ENCODE measurements at regions not wholly inside any gene's neighbourhood (a gene's known extent, or its start where the extent isn't known, plus 50 kb on each side); places are given as distances from the start of the nearest gene placed in this dataset.

- WGBS: 62% methylated on average over 1 of the region's 1 CpG
- no peak for TF ChIP-seq RXRA (IDR thresholded peaks at IDR 0.05)
- TF ChIP-seq EGR1 (IDR thresholded peaks at IDR 0.05; ENCODE audit: low read depth in 2 of 2): no peak
- no peak for TF ChIP-seq SP1 (IDR thresholded peaks at IDR 0.05)
- no peak for TF ChIP-seq MAX (IDR thresholded peaks at IDR 0.05)
- TF ChIP-seq FOXA1 (IDR thresholded peaks at IDR 0.05): no peak
- TF ChIP-seq FOXA2 (IDR thresholded peaks at IDR 0.05): no peak
- no peak for TF ChIP-seq ATF3 (IDR thresholded peaks at IDR 0.05)
- TF ChIP-seq GABPA (IDR thresholded peaks at IDR 0.05 in 1 of 2, conservative IDR thresholded peaks at IDR 0.05 in 1 of 2): no peak
- TF ChIP-seq RAD21 (IDR thresholded peaks at IDR 0.05): no peak
- TF ChIP-seq HNF4G (IDR thresholded peaks at IDR 0.05): no peak
- TF ChIP-seq ZBTB33 (IDR thresholded peaks at IDR 0.05): no peak
- TF ChIP-seq HNF4A (conservative IDR thresholded peaks at IDR 0.05): no peak
- TF ChIP-seq NR2F2 (IDR thresholded peaks at IDR 0.05): no peak
- no peak for TF ChIP-seq CTCF (IDR thresholded peaks at IDR 0.05; ENCODE audit: low read depth, low read length, missing input control)
- no peak for TF ChIP-seq TAF1 (conservative IDR thresholded peaks at IDR 0.05)
- Histone ChIP-seq H3K9ac (ENCODE audit: low read depth in 1 of 2, low read length in 2 of 2) (no peak overlapping the region), H3K4me1 (ENCODE audit: control insufficient read depth in 4 of 4, insufficient read depth in 4 of 4, low read length in 3 of 4) (no peaks in the 10 kb centered on the region), H3K27ac (ENCODE audit: low read depth in 1 of 2, low read length in 2 of 2) (no peak overlapping the region), H3K27me3 (ENCODE audit: control insufficient read depth in 4 of 4, insufficient read depth in 4 of 4, low read length in 3 of 4) (no peaks in the 10 kb centered on the region), H3K4me3 (ENCODE audit: low read depth in 1 of 3, low read length in 3 of 3) (no peak overlapping the region), H3K36me3 (ENCODE audit: control insufficient read depth in 4 of 4, insufficient read depth in 3 of 4, low read depth in 1 of 4, low read length in 3 of 4) (no peaks in the 10 kb centered on the region), H3K9me3 (ENCODE audit: control insufficient read depth in 4 of 4, low read length in 3 of 4) (no peaks in the 10 kb centered on the region)
- DNase-seq (ENCODE audit: low spot score): no peak
Observed at GRCh38 chr13:89169951-89170350, 1498.8 kb downstream of the SLITRK5 start.

GRCh38 chr13:89181041-89181440 lies 1509.9 kb downstream of the SLITRK5 start:
- H3K27me3 ChIP-seq (ENCODE audit: control insufficient read depth in 4 of 4, insufficient read depth in 4 of 4, low read length in 3 of 4): no peaks in the 10 kb centered on the region
- no peaks in the 10 kb centered on the region for H3K4me1 ChIP-seq (ENCODE audit: control insufficient read depth in 4 of 4, insufficient read depth in 4 of 4, low read length in 3 of 4)
- no peak for DNase-seq (ENCODE audit: low spot score)

More at GRCh38 chr13:89181041-89181440, 1509.9 kb downstream of the SLITRK5 start:
- Histone ChIP-seq H3K27ac (ENCODE audit: low read depth in 1 of 2, low read length in 2 of 2) (no peak overlapping the region), H3K9ac (ENCODE audit: low read depth in 1 of 2, low read length in 2 of 2) (no peak overlapping the region), H3K9me3 (ENCODE audit: control insufficient read depth in 4 of 4, low read length in 3 of 4) (peaks cover 2 to 9% (median 7%) of the 10 kb centered on the region in 4 donors), H3K36me3 (ENCODE audit: control insufficient read depth in 4 of 4, insufficient read depth in 3 of 4, low read depth in 1 of 4, low read length in 3 of 4) (no peaks in the 10 kb centered on the region), H3K4me3 (ENCODE audit: low read depth in 1 of 3, low read length in 3 of 3) (no peak overlapping the region)
- TF ChIP-seq FOXA2 (IDR thresholded peaks at IDR 0.05) (no peak), CTCF (IDR thresholded peaks at IDR 0.05; ENCODE audit: low read depth, low read length, missing input control) (no peak), REST (IDR thresholded peaks at IDR 0.05) (no peak)

All from liver (tissue), 8 donors.